H9 (cell line): ENCODE measurements at regions not wholly inside any gene's neighbourhood (a gene's known extent, or its start where the extent isn't known, plus 50 kb on each side); places are given as distances from the start of the nearest gene placed in this dataset.

Experiments
- DNase-seq: peaks from one replicate; pipeline ENCODE4 v3.0.0-alpha.2; 2017
- H2AFZ ChIP-seq: one replicate; pipeline ENCODE4 v1.6.1; 2013; ENCODE audit warnings: mild to moderate bottlenecking, low read length, control low read depth, moderate library complexity
- H2AK5ac ChIP-seq: 2 replicates; pipeline ENCODE4 v1.6.1; 2013; ENCODE audit warnings: low read length, control low read depth, mixed read lengths; ENCODE audit not compliant: insufficient read length
- H2BK120ac ChIP-seq: one replicate; pipeline ENCODE4 v1.6.1; 2013; ENCODE audit warnings: low read depth, mild to moderate bottlenecking, low read length, control low read depth, inconsistent platforms; ENCODE audit not compliant: poor library complexity, severe bottlenecking
- H2BK12ac ChIP-seq: 2 replicates; pipeline ENCODE4 v1.6.1; 2013; ENCODE audit warnings: low read length, control low read depth, mixed read lengths, low read depth; ENCODE audit not compliant: insufficient read length
- H2BK15ac ChIP-seq: 2 replicates; pipeline ENCODE4 v1.6.1; 2013; ENCODE audit warnings: low read depth, low read length, control low read depth
- H2BK20ac ChIP-seq: one replicate; pipeline ENCODE4 v1.6.1; 2013; ENCODE audit warnings: low read depth, mild to moderate bottlenecking, low read length, control low read depth, inconsistent platforms; ENCODE audit not compliant: poor library complexity, severe bottlenecking
- H2BK5ac ChIP-seq: 2 replicates; pipeline ENCODE4 v1.6.1; 2013; ENCODE audit warnings: low read length, control low read depth, mixed read lengths; ENCODE audit not compliant: insufficient read length
- H3K14ac ChIP-seq: 2 replicates; pipeline ENCODE4 v1.6.1; 2013; ENCODE audit warnings: low read length, control low read depth; ENCODE audit not compliant: insufficient read depth
- H3K18ac ChIP-seq: 2 replicates; pipeline ENCODE4 v1.6.1; 2013; ENCODE audit warnings: low read depth, mild to moderate bottlenecking, mixed read lengths, low read length, control low read depth; ENCODE audit not compliant: insufficient read length
- H3K23ac ChIP-seq: 2 replicates; pipeline ENCODE4 v1.6.1; 2013; ENCODE audit warnings: low read length, control low read depth, mixed read lengths, low read depth; ENCODE audit not compliant: insufficient read length
- H3K23me2 ChIP-seq: 2 replicates; pipeline ENCODE4 v1.6.1; 2013; ENCODE audit warnings: low read depth, mild to moderate bottlenecking, mixed read lengths, low read length, control low read depth; ENCODE audit not compliant: insufficient read length, poor library complexity, severe bottlenecking
- H3K27ac ChIP-seq: 2 replicates; pipeline ENCODE4 v1.5.1; 2013; ENCODE audit warnings: low read length, control low read depth, mixed read lengths, low read depth; ENCODE audit not compliant: insufficient read length
- H3K27me3 ChIP-seq: 2 replicates; pipeline ENCODE4 v1.6.1; 2013; ENCODE audit warnings: low read length, control low read depth, inconsistent platforms; ENCODE audit not compliant: insufficient read depth
- H3K4ac ChIP-seq: 2 replicates; pipeline ENCODE4 v1.6.1; 2013; ENCODE audit warnings: low read depth, mild to moderate bottlenecking, control low read depth, inconsistent platforms, low read length, moderate library complexity
- H3K4me1 ChIP-seq: 2 replicates; pipeline ENCODE4 v1.6.1; 2013; ENCODE audit warnings: low read length, control low read depth, inconsistent platforms; ENCODE audit not compliant: insufficient read depth
- H3K4me2 ChIP-seq: 2 replicates; pipeline ENCODE4 v1.6.1; 2013; ENCODE audit warnings: low read length, control low read depth, mixed read lengths; ENCODE audit not compliant: insufficient read length, insufficient read depth
- H3K56ac ChIP-seq: 2 replicates; pipeline ENCODE4 v1.6.1; 2013; ENCODE audit warnings: low read depth, mild to moderate bottlenecking, mixed read lengths, low read length, control low read depth; ENCODE audit not compliant: insufficient read length
- H3K79me1 ChIP-seq: 2 replicates; pipeline ENCODE4 v1.6.1; 2013; ENCODE audit warnings: low read depth, mild to moderate bottlenecking, moderate library complexity, low read length, control low read depth, inconsistent platforms; ENCODE audit not compliant: insufficient read depth, poor library complexity, severe bottlenecking
- H3K79me2 ChIP-seq: 2 replicates; pipeline ENCODE4 v1.6.1; 2013; ENCODE audit warnings: low read length, control low read depth, inconsistent platforms; ENCODE audit not compliant: insufficient read depth
- H3K9ac ChIP-seq: 2 replicates; pipeline ENCODE4 v1.6.1; 2013; ENCODE audit warnings: low read length, control low read depth, mixed read lengths; ENCODE audit not compliant: insufficient read length; ENCODE audit errors: extremely low read depth
- H3K9me3 ChIP-seq: one replicate; pipeline ENCODE4 v1.6.1; 2013; ENCODE audit warnings: low read depth, low read length, inconsistent platforms; ENCODE audit not compliant: control insufficient read depth
- H3T11ph ChIP-seq: one replicate; pipeline ENCODE4 v1.6.1; 2013; ENCODE audit warnings: mild to moderate bottlenecking, low read length, control low read depth, inconsistent platforms
- H4K20me1 ChIP-seq: one replicate; pipeline ENCODE4 v1.6.1; 2013; ENCODE audit not compliant: control insufficient read depth, insufficient read length, insufficient read depth
- H4K5ac ChIP-seq: 2 replicates; pipeline ENCODE4 v1.6.1; 2013; ENCODE audit warnings: low read depth, mild to moderate bottlenecking, mixed read lengths, low read length, control low read depth; ENCODE audit not compliant: insufficient read length
- H4K8ac ChIP-seq: replicated peaks from 2 replicates; pipeline ENCODE4 v1.6.1; 2013; ENCODE audit warnings: low read length, control low read depth, mixed read lengths, low read depth; ENCODE audit not compliant: insufficient read length
- H4K91ac ChIP-seq: 2 replicates; pipeline ENCODE4 v1.6.1; 2013; ENCODE audit warnings: low read depth, mild to moderate bottlenecking, moderate library complexity, mixed read lengths, low read length, control low read depth; ENCODE audit not compliant: insufficient read length
- H3K27ac Mint-ChIP-seq, 3 experiments: 2 replicates in 2 of 3; 3 replicates in 1 of 3; pipeline ENCODE4 v1.8.0; 2020 to 2021; ENCODE audit warnings: mixed read lengths in 3 of 3, mild to moderate bottlenecking in 1 of 3, moderate library complexity in 1 of 3
- H3K27me3 Mint-ChIP-seq: 2 replicates; pipeline ENCODE4 v1.8.0; 2021; ENCODE audit warnings: low read depth, mild to moderate bottlenecking, moderate library complexity, mixed read lengths
- H3K36me3 Mint-ChIP-seq, 3 experiments: 2 replicates in 2 of 3; 3 replicates in 1 of 3; pipeline ENCODE4 v1.8.0; 2020 to 2021; ENCODE audit warnings: low read depth in 3 of 3, mixed read lengths in 3 of 3; ENCODE audit not compliant: insufficient read depth in 1 of 3
- H3K4me1 Mint-ChIP-seq, 2 experiments: 2 replicates each; pipeline ENCODE4 v1.8.0; 2020; ENCODE audit warnings: mixed read lengths in 2 of 2
- H3K4me3 Mint-ChIP-seq, 2 experiments: 2 replicates in 1 of 2; 3 replicates in 1 of 2; pipeline ENCODE4 v1.8.0; 2020 to 2021; ENCODE audit warnings: mild to moderate bottlenecking in 2 of 2, mixed read lengths in 2 of 2, moderate library complexity in 1 of 2
- H3K9me3 Mint-ChIP-seq, 2 experiments: 2 replicates in 1 of 2; 3 replicates in 1 of 2; pipeline ENCODE4 v1.8.0; 2020; ENCODE audit warnings: mild to moderate bottlenecking in 2 of 2, mixed read lengths in 2 of 2, moderate library complexity in 1 of 2
- WGBS: extraction: QIAGEN DNeasy Blood & Tissue Kit; methylation state at CpG from one replicate; pipeline ENCODE4 v1.1.7; 2013; ENCODE audit warnings: missing lambda C conversion rate, low lambda C conversion rate, mixed read lengths; ENCODE audit not compliant: insufficient read length; ENCODE audit errors: extremely low coverage; 5-methylcytosine and 5-hydroxymethylcytosine counted together
- TF ChIP-seq, protein P1 (sequence below): fragments of 200-600 bp; sonication (generic); conservative IDR thresholded peaks from 3 replicates; pipeline ENCODE4 v1.8.0; 2021; ENCODE audit warnings: antibody characterized with exemption, mild to moderate bottlenecking

DNA sequence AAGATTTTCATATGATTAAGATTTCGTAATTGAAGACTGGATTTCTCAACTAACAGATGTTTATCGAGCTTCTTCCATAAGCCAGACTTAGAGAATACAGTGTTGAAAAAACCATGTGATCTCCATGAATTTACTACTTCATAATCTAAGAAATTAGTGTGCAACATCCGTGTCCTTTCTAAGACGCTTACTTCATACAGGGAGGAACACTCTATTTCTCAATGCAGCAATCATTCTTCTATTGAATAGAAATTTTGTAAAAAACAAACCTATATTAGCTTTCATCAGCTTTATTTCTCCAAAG lies 946.3 kb downstream of the KCNJ2 start:
- Histone ChIP-seq H3K4me1 (0 out of 2 replicates have a peak, but pooled peaks cover 2% of the 10 kb centered on the region), H4K91ac (no peak overlapping the region), H3K23me2 (no peaks in the 10 kb centered on the region), H3T11ph (no peak overlapping the region), H4K8ac (no peak overlapping the region), H2BK5ac (no peak overlapping the region), H3K56ac (no peak overlapping the region), H3K4ac (no peak overlapping the region), H3K27me3 (no peaks in the 10 kb centered on the region), H3K9ac (no peak overlapping the region), H4K5ac (no peak overlapping the region), H2AK5ac (no peak overlapping the region), H2AFZ (no peak overlapping the region), H3K79me2 (no peaks in the 10 kb centered on the region), H3K18ac (no peak overlapping the region), H3K79me1 (no peaks in the 10 kb centered on the region), H2BK20ac (no peak overlapping the region), H3K4me2 (no peak overlapping the region), H3K9me3 (no peaks in the 10 kb centered on the region), H4K20me1 (no peaks in the 10 kb centered on the region), H2BK120ac (no peak overlapping the region), H2BK15ac (no peak overlapping the region), H3K27ac (no peak overlapping the region), H3K23ac (no peak overlapping the region), H2BK12ac (no peak overlapping the region), H3K14ac (no peak overlapping the region)
- Mint-ChIP-seq H3K9me3 (no peaks in the 10 kb centered on the region), H3K4me3 (no peak overlapping the region), H3K4me1 (peaks cover 4 to 9% of the 10 kb centered on the region in 2 experiments; a peak in 3 of 4 replicates), H3K27ac (no peak overlapping the region), H3K36me3 (no peaks in the 10 kb centered on the region), H3K27me3 (no peaks in the 10 kb centered on the region)
- DNase-seq, result no peak
- WGBS, result no CpG with 5 or more reads among the region's 4 CpGs
- TF ChIP-seq, protein P1, sequence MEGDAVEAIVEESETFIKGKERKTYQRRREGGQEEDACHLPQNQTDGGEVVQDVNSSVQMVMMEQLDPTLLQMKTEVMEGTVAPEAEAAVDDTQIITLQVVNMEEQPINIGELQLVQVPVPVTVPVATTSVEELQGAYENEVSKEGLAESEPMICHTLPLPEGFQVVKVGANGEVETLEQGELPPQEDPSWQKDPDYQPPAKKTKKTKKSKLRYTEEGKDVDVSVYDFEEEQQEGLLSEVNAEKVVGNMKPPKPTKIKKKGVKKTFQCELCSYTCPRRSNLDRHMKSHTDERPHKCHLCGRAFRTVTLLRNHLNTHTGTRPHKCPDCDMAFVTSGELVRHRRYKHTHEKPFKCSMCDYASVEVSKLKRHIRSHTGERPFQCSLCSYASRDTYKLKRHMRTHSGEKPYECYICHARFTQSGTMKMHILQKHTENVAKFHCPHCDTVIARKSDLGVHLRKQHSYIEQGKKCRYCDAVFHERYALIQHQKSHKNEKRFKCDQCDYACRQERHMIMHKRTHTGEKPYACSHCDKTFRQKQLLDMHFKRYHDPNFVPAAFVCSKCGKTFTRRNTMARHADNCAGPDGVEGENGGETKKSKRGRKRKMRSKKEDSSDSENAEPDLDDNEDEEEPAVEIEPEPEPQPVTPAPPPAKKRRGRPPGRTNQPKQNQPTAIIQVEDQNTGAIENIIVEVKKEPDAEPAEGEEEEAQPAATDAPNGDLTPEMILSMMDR, result no peak
